GM12878 (cell line): ENCODE measurements at regions not wholly inside any gene's neighbourhood (a gene's known extent, or its start where the extent isn't known, plus 50 kb on each side); places are given as distances from the start of the nearest gene placed in this dataset.
A peak's percentile ranks its signal among the peaks of the same experiment; 100 is the strongest.

Experiments
- CHD1 ChIP-seq: IDR thresholded peaks from 2 replicates; pipeline ENCODE4 v1.6.1; 2012; ENCODE audit warnings: low read depth, low read length, improper control_type of control experiment
- EED ChIP-seq: sonication (generic); IDR thresholded peaks from 2 replicates; pipeline ENCODE4 v1.6.1; 2016; ENCODE audit warnings: antibody characterized with exemption, low read depth
- NR2C1 ChIP-seq: fragments of 450-650 bp; IDR thresholded peaks from 2 replicates; pipeline ENCODE4 v1.6.1; 2017; ENCODE audit warnings: antibody characterized with exemption, mild to moderate bottlenecking, moderate library complexity
- NR2C2 ChIP-seq: IDR thresholded peaks from 2 replicates; pipeline ENCODE4 v1.6.1; 2011; ENCODE audit warnings: borderline replicate concordance, low read depth; ENCODE audit not compliant: control insufficient read depth, insufficient read length
- SIX5 ChIP-seq: IDR thresholded peaks from 2 replicates; pipeline ENCODE4 v1.6.1; 2011; ENCODE audit warnings: mild to moderate bottlenecking, low read depth, low read length, moderate library complexity; ENCODE audit not compliant: severe bottlenecking
- SKIL ChIP-seq: fragments of 450-650 bp; IDR thresholded peaks from 2 replicates; pipeline ENCODE4 v1.6.1; 2017; ENCODE audit warnings: mild to moderate bottlenecking, low read depth, inconsistent platforms; ENCODE audit not compliant: poor library complexity, severe bottlenecking
- SMARCA5 ChIP-seq: fragments of 450-650 bp; IDR thresholded peaks from 2 replicates; pipeline ENCODE4 v1.6.1; 2017; ENCODE audit warnings: mild to moderate bottlenecking
- TCF3 ChIP-seq: IDR thresholded peaks from 2 replicates; pipeline ENCODE4 v1.6.1; 2012; ENCODE audit warnings: low read depth, mild to moderate bottlenecking, low read length, borderline replicate concordance; ENCODE audit not compliant: insufficient read depth
- TCF7 ChIP-seq: IDR thresholded peaks from 2 replicates; pipeline ENCODE4 v1.6.1; 2014; ENCODE audit warnings: antibody characterized with exemption, borderline replicate concordance
- ZNF622 ChIP-seq: fragments of 450-650 bp; IDR thresholded peaks from 2 replicates; pipeline ENCODE4 v1.6.1; 2017; ENCODE audit warnings: mild to moderate bottlenecking, inconsistent platforms
- TF ChIP-seq, protein P1 (sequence below): fragments of 450-650 bp; IDR thresholded peaks from 2 replicates; pipeline ENCODE4 v1.6.1; 2016; ENCODE audit warnings: mild to moderate bottlenecking
- TF ChIP-seq, protein P2 (sequence below): IDR thresholded peaks from 2 replicates; pipeline ENCODE4 v1.6.1; 2012; ENCODE audit warnings: mild to moderate bottlenecking, low read depth, low read length
- TF ChIP-seq, protein P3 (sequence below): IDR thresholded peaks from 2 replicates; pipeline ENCODE4 v1.6.1; 2012; ENCODE audit warnings: low read depth, low read length, improper control_type of control experiment

GRCh38 chr15:77538027-77538451 lies 94.7 kb downstream of the LINGO1 start (continued):
- TF ChIP-seq, protein P1, sequence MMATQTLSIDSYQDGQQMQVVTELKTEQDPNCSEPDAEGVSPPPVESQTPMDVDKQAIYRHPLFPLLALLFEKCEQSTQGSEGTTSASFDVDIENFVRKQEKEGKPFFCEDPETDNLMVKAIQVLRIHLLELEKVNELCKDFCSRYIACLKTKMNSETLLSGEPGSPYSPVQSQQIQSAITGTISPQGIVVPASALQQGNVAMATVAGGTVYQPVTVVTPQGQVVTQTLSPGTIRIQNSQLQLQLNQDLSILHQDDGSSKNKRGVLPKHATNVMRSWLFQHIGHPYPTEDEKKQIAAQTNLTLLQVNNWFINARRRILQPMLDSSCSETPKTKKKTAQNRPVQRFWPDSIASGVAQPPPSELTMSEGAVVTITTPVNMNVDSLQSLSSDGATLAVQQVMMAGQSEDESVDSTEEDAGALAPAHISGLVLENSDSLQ, result no peak
- no peak for TF ChIP-seq TCF7
- no peak for TF ChIP-seq ZNF622
- TF ChIP-seq EED, result peak; percentile 30; the same call in 1 of the 2 replicates
- TF ChIP-seq TCF3, result no peak
- TF ChIP-seq, protein P2, sequence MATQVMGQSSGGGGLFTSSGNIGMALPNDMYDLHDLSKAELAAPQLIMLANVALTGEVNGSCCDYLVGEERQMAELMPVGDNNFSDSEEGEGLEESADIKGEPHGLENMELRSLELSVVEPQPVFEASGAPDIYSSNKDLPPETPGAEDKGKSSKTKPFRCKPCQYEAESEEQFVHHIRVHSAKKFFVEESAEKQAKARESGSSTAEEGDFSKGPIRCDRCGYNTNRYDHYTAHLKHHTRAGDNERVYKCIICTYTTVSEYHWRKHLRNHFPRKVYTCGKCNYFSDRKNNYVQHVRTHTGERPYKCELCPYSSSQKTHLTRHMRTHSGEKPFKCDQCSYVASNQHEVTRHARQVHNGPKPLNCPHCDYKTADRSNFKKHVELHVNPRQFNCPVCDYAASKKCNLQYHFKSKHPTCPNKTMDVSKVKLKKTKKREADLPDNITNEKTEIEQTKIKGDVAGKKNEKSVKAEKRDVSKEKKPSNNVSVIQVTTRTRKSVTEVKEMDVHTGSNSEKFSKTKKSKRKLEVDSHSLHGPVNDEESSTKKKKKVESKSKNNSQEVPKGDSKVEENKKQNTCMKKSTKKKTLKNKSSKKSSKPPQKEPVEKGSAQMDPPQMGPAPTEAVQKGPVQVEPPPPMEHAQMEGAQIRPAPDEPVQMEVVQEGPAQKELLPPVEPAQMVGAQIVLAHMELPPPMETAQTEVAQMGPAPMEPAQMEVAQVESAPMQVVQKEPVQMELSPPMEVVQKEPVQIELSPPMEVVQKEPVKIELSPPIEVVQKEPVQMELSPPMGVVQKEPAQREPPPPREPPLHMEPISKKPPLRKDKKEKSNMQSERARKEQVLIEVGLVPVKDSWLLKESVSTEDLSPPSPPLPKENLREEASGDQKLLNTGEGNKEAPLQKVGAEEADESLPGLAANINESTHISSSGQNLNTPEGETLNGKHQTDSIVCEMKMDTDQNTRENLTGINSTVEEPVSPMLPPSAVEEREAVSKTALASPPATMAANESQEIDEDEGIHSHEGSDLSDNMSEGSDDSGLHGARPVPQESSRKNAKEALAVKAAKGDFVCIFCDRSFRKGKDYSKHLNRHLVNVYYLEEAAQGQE, result no peak
- TF ChIP-seq SIX5, result no peak
- TF ChIP-seq NR2C2, result no peak
- peak; percentile 67 for TF ChIP-seq SKIL
- no peak for TF ChIP-seq CHD1
- TF ChIP-seq, protein P3, sequence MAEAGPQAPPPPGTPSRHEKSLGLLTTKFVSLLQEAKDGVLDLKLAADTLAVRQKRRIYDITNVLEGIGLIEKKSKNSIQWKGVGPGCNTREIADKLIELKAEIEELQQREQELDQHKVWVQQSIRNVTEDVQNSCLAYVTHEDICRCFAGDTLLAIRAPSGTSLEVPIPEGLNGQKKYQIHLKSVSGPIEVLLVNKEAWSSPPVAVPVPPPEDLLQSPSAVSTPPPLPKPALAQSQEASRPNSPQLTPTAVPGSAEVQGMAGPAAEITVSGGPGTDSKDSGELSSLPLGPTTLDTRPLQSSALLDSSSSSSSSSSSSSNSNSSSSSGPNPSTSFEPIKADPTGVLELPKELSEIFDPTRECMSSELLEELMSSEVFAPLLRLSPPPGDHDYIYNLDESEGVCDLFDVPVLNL, result no peak
- no peak for TF ChIP-seq NR2C1
- TF ChIP-seq SMARCA5, result 0 out of 2 replicates have a peak, but pooled peaks have one; percentile 48
